AG04449 (cell line): ENCODE measurements at regions not wholly inside any gene's neighbourhood (a gene's known extent, or its start where the extent isn't known, plus 50 kb on each side); places are given as distances from the start of the nearest gene placed in this dataset.
"Not testable (repeated sequence)": the region's sequence is repeated elsewhere in the genome, so short reads cannot be mapped to it uniquely, and the experiment has no call there.

Source experiments
- CTCF ChIA-PET: fragments of 350-600 bp; formaldehyde crosslinking; extraction: SDS; loops from one replicate; lab custom pipeline; 2021; ENCODE audit warnings: antibody characterized with exemption; lab: Yijun Ruan, JAX
- POLR2A ChIA-PET: fragments of 400-600, 350-600 bp; formaldehyde crosslinking; extraction: SDS; loops from one replicate; lab custom pipeline; 2020; ENCODE audit warnings: antibody characterized with exemption, inconsistent platforms; lab: Yijun Ruan, JAX
- DNase-seq: peaks from one replicate; pipeline ENCODE4 v3.0.0-alpha.2; 2010; ENCODE audit warnings: low read depth, low spot score
- H3K4me3 ChIP-seq: 2 replicates; pipeline ENCODE4 v1.5.1; 2011; ENCODE audit warnings: low read depth, mild to moderate bottlenecking, control low read depth, low read length
- TF ChIP-seq, protein P1 (sequence below): IDR thresholded peaks from one replicate; pipeline ENCODE4 v1.5.1; 2011; ENCODE audit warnings: mild to moderate bottlenecking, moderate library complexity, low read length, control low read depth, inconsistent platforms; ENCODE audit not compliant: insufficient read depth; ENCODE audit errors: missing control alignments

DNA sequence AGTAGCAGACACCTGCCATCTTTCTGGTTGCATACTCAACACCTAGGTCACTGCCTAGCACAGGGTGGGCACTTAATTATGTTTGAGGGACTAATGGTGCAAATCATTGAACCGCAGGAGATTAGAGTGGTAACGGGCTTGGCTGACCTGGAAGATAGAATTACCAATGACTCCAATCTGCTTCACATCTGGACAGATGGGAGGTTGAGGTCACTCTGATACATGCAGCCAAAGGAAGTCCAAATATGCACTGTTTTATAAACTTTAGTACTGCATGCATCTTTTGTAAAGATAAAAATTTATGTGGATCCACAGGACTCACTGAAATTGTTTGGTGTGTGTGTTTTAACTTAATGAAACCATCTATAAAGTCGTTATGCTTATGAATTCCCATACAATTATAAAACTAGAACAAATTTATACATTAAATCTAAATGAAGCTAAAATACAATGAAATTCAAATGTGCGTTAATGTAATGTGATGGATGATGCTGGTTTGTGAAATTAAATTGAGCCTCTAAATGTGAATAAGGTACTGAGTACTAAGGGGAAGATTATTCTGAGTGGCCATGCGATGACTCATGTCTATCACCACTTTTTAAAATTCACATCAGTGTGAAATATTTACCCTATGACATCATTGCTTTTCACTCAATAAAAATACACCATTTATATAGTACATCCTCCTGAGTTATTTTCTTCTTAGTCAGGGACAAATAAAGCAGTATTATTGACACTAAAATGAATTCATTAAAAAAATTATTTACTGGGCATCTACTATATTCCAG is 224.7 kb upstream of the FAM78B start:
- no peak overlapping the region for H3K4me3 ChIP-seq
- TF ChIP-seq, protein P1, sequence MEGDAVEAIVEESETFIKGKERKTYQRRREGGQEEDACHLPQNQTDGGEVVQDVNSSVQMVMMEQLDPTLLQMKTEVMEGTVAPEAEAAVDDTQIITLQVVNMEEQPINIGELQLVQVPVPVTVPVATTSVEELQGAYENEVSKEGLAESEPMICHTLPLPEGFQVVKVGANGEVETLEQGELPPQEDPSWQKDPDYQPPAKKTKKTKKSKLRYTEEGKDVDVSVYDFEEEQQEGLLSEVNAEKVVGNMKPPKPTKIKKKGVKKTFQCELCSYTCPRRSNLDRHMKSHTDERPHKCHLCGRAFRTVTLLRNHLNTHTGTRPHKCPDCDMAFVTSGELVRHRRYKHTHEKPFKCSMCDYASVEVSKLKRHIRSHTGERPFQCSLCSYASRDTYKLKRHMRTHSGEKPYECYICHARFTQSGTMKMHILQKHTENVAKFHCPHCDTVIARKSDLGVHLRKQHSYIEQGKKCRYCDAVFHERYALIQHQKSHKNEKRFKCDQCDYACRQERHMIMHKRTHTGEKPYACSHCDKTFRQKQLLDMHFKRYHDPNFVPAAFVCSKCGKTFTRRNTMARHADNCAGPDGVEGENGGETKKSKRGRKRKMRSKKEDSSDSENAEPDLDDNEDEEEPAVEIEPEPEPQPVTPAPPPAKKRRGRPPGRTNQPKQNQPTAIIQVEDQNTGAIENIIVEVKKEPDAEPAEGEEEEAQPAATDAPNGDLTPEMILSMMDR, result no peak
- POLR2A ChIA-PET, result no interaction called here
- CTCF ChIA-PET, result no interaction called here
- DNase-seq, result no peak

DNA sequence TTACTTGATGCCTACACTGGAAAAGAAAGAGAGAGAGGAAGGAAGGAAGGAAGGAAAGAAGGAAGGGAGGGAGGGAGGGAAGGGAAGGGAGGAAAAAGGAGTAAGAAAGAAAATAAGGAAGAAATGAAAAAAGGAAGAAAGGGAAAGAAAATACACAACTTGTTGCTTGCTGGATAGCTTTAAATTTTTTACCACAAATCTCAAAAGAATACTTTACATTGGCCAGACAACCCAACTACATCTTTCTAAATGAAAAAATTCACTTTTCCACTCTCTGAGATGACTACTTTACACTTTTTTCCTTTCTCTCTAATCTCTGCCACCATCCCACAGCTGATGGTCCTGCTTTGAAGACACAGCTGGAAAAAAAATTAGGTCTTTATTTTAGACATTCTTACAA is 228.9 kb upstream of the FAM78B start:
- ChIA-PET POLR2A (no interaction called here), CTCF (no interaction called here)
- no peak overlapping the region for H3K4me3 ChIP-seq
- TF ChIP-seq, protein P1, result no peak
- no peak for DNase-seq

DNA sequence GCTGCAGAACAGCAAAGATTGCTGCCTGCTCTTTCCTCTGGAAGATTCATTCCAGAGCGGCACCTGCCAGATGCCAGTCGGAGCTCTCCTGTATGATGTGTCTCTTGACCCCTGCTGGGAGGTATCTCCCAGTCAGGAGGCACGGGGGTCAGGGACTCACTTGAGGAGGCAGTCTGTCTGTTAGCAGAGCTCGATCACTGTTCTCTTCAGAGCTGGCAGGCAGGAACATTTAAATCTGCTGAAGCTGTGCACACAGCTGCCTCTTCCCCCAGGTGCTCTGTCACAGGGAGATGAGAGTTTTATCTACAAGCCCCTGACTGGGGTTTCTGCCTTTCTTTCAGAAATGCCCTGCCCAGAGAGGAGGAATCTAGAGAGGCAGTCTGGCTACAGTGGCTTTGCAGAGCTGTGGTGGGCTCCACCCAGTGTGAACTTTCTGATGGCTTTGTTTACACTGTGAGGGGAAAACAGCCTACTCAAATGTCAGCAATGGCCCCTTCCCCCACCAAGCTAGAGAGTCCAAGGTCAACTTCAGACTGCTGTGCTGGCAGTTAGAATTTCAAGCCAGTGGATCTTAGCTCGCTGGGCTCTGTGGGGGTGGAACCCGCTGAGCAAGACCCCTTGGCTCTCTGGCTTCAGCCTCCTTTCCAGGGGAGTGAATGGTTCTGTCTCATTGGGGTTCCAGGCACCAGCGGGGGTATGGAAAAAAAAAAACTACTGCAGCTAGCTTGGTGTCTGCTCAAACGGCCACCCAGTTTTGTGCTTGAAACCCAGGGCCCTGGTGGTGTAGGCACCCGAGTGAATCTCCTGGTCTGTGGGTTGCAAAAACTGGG is 242.7 kb upstream of the FAM78B start:
- POLR2A ChIA-PET, H3K4me3 ChIP-seq, DNase-seq, CTCF ChIA-PET: not testable (repeated sequence)

DNA sequence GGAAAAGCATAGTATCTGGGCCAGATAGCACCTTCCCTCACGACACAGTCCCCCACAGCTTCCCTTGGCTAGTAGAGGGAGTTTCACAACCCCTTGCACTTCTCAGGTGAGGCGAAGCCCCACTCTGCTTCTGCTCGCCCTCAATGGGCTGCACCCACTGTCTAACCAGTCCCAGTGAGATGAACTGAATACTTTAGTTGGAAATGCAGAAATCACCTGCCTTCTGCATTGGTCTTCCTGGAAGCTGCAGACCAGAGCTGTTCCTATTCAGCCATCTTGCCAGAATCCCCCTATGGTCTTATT is 243.2 kb upstream of the FAM78B start:
- H3K4me3 ChIP-seq, result no peak overlapping the region
- ChIA-PET CTCF (no interaction called here), POLR2A (no interaction called here)
- DNase-seq, result no peak
- TF ChIP-seq, protein P1, result no peak

DNA sequence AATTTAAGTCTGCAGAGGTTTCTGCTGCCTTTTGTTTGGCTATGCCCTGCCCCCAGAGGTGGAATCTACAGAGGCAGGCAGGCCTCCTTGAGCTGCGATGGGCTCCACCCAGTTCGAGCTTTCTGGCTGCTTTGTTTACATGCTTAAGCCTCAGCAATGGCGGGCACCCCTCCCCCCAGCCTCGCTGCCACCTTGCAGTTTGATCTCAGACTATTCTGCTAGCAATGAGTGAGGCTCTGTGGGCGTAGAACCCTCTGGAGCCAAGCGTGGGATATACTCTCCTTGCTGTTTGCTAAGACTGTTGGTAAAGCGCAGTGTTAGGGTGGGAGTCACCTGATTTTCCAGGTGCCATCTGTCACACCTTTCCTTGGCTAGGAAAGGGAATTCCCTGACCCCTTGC is 250.0 kb upstream of the FAM78B start:
- POLR2A ChIA-PET, CTCF ChIA-PET, H3K4me3 ChIP-seq, DNase-seq: not testable (repeated sequence)

DNA sequence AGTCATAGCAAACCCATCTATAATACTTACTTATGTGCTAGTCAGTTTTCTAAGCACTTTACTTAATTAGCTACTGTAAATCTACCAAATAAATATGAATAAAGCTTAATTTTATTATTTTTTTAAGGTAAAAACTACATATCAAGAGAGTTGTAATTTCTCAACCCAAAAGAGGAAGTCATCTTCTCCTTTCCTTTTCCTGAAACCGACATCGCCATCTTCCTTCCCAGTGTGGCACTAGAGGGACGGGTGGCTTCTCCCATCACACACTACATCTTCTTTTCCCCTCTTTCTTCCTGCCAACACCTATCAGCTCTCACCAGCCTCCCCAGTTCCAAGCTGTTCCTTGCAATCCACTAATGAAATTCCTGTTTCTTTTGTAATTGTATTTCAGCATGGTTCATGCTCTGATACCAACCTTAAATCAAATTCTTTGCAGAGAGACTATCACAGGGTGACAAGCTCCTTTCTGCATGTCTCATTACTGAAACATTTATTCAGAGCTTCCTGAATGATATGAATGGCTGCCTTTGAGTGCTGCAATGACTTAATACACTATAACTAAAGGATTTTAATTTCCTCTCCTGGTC is 251.6 kb upstream of the FAM78B start:
- POLR2A ChIA-PET, result no interaction called here
- TF ChIP-seq, protein P1, result no peak
- H3K4me3 ChIP-seq, result no peak overlapping the region
- CTCF ChIA-PET, result no interaction called here
- no peak for DNase-seq

DNA sequence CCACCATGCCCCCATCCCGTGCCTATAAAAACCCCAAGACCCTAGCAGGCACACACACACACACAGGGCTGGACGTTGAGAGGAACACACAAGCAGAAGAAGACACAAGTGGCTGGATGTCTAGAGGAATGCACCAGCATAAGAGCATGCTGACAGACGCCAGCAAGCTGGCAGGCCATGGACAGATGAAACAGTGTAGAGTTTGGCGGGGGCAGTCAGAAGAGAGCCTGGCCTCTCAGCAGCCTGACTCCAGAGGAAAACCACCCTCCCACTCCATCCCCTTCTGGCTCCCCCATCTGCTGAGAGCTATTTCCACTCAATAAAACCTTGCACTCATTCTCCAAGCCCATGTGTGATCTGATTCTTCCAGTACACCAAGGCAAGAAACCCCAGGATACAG is 255.8 kb upstream of the FAM78B start:
- CTCF ChIA-PET, POLR2A ChIA-PET, H3K4me3 ChIP-seq, DNase-seq: not testable (repeated sequence)
